ENCODE measurements at regions not wholly inside any gene's neighbourhood (a gene's known extent, or its start where the extent isn't known, plus 50 kb on each side); places are given as distances from the start of the nearest gene placed in this dataset.

DNA sequence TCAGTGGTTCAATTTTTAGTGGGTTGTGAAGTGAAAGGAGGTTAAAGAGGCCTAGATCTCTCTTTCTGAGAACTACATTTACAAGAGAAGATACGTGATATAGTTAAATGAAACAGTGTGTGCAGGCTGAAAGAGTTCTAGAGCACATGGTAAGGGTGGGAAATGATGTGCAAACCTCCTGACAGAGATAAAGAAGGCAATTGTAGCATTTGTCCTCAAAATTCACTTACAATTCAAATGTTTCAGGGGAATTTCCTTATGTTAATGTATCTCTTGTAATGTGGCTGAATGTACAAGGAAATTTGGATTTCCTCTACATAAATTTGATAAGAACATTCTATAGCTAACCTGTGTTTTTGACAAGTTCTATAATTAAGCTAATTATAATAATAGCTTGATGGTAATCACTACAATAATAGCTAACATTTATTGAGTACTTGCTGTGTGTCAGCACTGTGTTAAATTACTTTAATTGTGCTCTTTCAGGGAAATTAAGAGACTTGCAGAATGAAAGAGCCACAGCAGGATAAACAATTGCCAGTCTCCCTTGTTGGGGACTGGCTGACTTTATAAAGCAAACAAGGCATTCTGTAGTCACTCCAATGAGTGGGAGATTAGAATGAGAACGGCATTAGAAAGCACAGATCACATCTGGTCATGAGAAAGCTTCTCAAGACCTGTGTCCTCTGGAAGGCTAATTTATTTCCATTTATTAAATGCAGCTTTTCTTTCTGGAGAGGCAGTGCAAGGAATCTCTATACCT is 139.7 kb upstream of the TMEM72 start:
- DNase-seq (ENCODE audit: low spot score): no peak
- Mint-ChIP-seq H3K27ac (ENCODE audit: unreplicated experiment) (no peak overlapping the region), H3K4me3 (ENCODE audit: unreplicated experiment) (no peak overlapping the region), H3K27me3 (ENCODE audit: low read depth) (no peaks in the 10 kb centered on the region), H3K9me3 (ENCODE audit: low read depth) (no peaks in the 10 kb centered on the region), H3K36me3 (ENCODE audit: low read depth) (no peaks in the 10 kb centered on the region), H3K4me1 (ENCODE audit: low read depth) (no peaks in the 10 kb centered on the region)
- TF ChIP-seq, protein P1, sequence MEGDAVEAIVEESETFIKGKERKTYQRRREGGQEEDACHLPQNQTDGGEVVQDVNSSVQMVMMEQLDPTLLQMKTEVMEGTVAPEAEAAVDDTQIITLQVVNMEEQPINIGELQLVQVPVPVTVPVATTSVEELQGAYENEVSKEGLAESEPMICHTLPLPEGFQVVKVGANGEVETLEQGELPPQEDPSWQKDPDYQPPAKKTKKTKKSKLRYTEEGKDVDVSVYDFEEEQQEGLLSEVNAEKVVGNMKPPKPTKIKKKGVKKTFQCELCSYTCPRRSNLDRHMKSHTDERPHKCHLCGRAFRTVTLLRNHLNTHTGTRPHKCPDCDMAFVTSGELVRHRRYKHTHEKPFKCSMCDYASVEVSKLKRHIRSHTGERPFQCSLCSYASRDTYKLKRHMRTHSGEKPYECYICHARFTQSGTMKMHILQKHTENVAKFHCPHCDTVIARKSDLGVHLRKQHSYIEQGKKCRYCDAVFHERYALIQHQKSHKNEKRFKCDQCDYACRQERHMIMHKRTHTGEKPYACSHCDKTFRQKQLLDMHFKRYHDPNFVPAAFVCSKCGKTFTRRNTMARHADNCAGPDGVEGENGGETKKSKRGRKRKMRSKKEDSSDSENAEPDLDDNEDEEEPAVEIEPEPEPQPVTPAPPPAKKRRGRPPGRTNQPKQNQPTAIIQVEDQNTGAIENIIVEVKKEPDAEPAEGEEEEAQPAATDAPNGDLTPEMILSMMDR (IDR thresholded peaks at IDR 0.05): no peak

DNA sequence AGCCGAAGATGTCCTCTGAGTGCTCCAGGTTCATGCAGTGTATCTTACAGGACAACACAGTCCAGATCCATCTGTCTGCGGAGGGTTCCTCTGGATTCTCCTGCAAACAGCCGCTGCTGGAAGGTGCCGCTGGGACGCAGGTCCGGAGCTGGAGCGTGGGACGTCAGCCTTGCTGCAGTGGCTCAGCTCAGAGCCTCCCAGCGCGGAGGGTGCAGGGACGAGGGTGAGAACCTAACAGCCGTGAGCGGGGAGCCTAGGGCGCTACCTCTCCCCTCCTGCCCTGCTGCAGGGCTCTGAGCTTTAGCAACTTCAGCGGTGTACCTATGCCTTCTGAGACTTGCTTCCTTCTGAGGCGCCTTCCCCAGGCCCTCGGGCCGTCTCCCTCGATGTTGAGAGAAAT is 137.6 kb upstream of the TMEM72 start:
- no peaks in the 10 kb centered on the region for H3K4me1 Mint-ChIP-seq (ENCODE audit: low read depth)
- no peak overlapping the region for H3K4me3 Mint-ChIP-seq (ENCODE audit: unreplicated experiment)
- no peak for DNase-seq (ENCODE audit: low spot score)
- H3K27me3 Mint-ChIP-seq (ENCODE audit: low read depth): no peaks in the 10 kb centered on the region
- H3K9me3 Mint-ChIP-seq (ENCODE audit: low read depth): no peaks in the 10 kb centered on the region
- H3K27ac Mint-ChIP-seq (ENCODE audit: unreplicated experiment): no peak overlapping the region
- TF ChIP-seq, protein P1 (IDR thresholded peaks at IDR 0.05): no peak
- no peaks in the 10 kb centered on the region for H3K36me3 Mint-ChIP-seq (ENCODE audit: low read depth)

DNA sequence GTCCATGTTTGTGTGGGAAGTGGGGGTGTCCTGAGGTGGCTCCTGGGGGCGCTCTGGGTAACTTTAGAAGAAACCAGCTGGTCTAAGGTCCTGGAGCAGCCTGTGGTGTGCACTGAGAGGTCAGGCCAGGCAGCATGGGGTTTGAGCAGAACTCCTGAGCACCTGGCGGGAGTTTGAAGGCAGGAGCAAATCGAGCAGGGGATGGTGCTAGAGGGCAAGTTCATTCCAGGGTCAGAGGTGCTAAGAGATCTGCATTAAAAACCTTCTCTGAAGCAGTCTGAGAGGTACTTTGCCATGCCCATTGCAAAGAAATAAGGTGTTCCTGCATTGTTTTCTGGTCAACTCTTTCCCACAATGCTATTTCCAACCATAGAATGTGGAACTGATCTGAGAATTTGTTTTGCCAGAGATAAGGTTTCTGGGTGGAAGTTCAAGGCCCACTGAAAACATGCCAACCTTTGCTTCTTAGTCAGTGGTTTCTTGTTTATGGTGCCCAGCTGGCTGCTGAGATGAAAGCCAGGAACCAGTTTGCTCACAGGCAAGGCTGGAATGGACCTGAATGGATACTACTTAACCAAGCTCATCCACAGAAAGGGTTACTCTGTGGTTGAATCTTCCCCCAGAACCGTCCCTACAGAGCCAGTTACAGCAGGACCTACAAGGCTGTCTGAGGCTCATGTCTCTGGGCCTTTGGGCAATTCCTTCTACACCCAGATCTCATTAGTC is 136.3 kb upstream of the TMEM72 start:
- no peak for DNase-seq (ENCODE audit: low spot score)
- no peak overlapping the region for H3K4me3 Mint-ChIP-seq (ENCODE audit: unreplicated experiment)
- no peaks in the 10 kb centered on the region for H3K27me3 Mint-ChIP-seq (ENCODE audit: low read depth)
- no peaks in the 10 kb centered on the region for H3K9me3 Mint-ChIP-seq (ENCODE audit: low read depth)
- TF ChIP-seq, protein P1 (IDR thresholded peaks at IDR 0.05): no peak
- no peaks in the 10 kb centered on the region for H3K36me3 Mint-ChIP-seq (ENCODE audit: low read depth)
- H3K27ac Mint-ChIP-seq (ENCODE audit: unreplicated experiment): no peak overlapping the region
- H3K4me1 Mint-ChIP-seq (ENCODE audit: low read depth): no peaks in the 10 kb centered on the region

DNA sequence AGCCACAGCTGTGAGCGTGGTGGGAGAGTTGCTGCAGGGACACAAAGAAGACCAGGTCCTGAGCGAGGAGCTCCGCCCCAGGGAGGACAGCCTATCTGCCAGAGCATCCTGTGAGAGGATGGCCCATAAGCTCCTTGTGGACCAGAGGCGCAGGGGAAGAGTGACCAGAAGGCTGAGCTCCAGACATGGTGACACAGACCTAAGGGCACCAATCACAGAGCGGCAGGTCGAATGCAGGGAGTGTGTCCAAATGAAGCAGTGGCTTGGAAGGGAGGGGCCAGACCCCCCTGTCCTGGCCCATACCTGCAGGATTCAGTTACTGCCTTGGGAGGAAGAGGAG is 135.8 kb upstream of the TMEM72 start:
- Mint-ChIP-seq H3K4me1 (ENCODE audit: low read depth) (no peaks in the 10 kb centered on the region), H3K9me3 (ENCODE audit: low read depth) (no peaks in the 10 kb centered on the region), H3K27me3 (ENCODE audit: low read depth) (no peaks in the 10 kb centered on the region), H3K4me3 (ENCODE audit: unreplicated experiment) (no peak overlapping the region), H3K27ac (ENCODE audit: unreplicated experiment) (no peak overlapping the region), H3K36me3 (ENCODE audit: low read depth) (no peaks in the 10 kb centered on the region)
- TF ChIP-seq, protein P1 (IDR thresholded peaks at IDR 0.05): no peak
- DNase-seq (ENCODE audit: low spot score): no peak

DNA sequence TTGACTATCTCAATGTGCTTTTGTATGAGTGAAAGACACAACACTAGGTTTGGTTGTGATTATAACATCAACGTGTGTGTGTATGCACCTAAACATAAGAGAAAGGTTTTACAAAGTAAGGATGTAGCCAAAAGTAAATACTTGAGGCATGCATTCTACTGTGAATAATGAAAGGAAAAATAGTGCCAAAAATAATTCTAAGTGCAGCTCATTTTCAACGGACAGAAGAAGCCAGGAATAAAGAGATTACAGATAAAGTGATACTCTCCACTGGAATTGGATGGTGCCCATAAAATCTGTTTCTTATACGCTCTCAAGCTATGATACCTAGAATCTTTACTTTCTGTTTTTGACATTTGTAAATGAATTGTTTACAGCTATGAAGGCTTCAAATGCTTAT is 135.0 kb upstream of the TMEM72 start:
- TF ChIP-seq, protein P1 (IDR thresholded peaks at IDR 0.05): no peak
- Mint-ChIP-seq H3K27me3 (ENCODE audit: low read depth) (no peaks in the 10 kb centered on the region), H3K4me3 (ENCODE audit: unreplicated experiment) (no peak overlapping the region), H3K4me1 (ENCODE audit: low read depth) (no peaks in the 10 kb centered on the region), H3K36me3 (ENCODE audit: low read depth) (no peaks in the 10 kb centered on the region), H3K9me3 (ENCODE audit: low read depth) (no peaks in the 10 kb centered on the region), H3K27ac (ENCODE audit: unreplicated experiment) (no peak overlapping the region)
- DNase-seq (ENCODE audit: low spot score): no peak

Measured in chondrocyte (in vitro differentiated cells).